ENCODE measurements at regions not wholly inside any gene's neighbourhood (a gene's known extent, or its start where the extent isn't known, plus 50 kb on each side); places are given as distances from the start of the nearest gene placed in this dataset.
A peak's percentile ranks its signal among the peaks of the same experiment; 100 is the strongest.

- Mint-ChIP-seq H3K4me1 (ENCODE audit: unreplicated experiment) (no peaks in the 10 kb centered on the region), H3K4me3 (ENCODE audit: unreplicated experiment) (no peak overlapping the region), H3K36me3 (ENCODE audit: low read depth, unreplicated experiment) (no peaks in the 10 kb centered on the region), H3K27me3 (ENCODE audit: unreplicated experiment) (no peaks in the 10 kb centered on the region), H3K27ac (ENCODE audit: unreplicated experiment) (no peak overlapping the region), H3K9me3 (ENCODE audit: unreplicated experiment) (no peaks in the 10 kb centered on the region)
- no peak for DNase-seq (ENCODE audit: low spot score)
- TF ChIP-seq CTCF (IDR thresholded peaks at IDR 0.05; ENCODE audit: unreplicated experiment): no peak
Measured at GRCh38 chr14:53670701-53671100, 285.9 kb downstream of the BMP4 start.

- DNase-seq (ENCODE audit: low spot score): no peak
- TF ChIP-seq CTCF (IDR thresholded peaks at IDR 0.05; ENCODE audit: unreplicated experiment): no peak
- no peak overlapping the region for H3K4me3 Mint-ChIP-seq (ENCODE audit: unreplicated experiment)
- no peaks in the 10 kb centered on the region for H3K9me3 Mint-ChIP-seq (ENCODE audit: unreplicated experiment)
- H3K27ac Mint-ChIP-seq (ENCODE audit: unreplicated experiment): no peak overlapping the region
- H3K36me3 Mint-ChIP-seq (ENCODE audit: low read depth, unreplicated experiment): no peaks in the 10 kb centered on the region
- peaks cover 4% of the 10 kb centered on the region for H3K4me1 Mint-ChIP-seq (ENCODE audit: unreplicated experiment)
- H3K27me3 Mint-ChIP-seq (ENCODE audit: unreplicated experiment): no peaks in the 10 kb centered on the region
Measured at GRCh38 chr14:53668897-53669296, 287.7 kb downstream of the BMP4 start.

- H3K36me3 Mint-ChIP-seq (ENCODE audit: low read depth, unreplicated experiment): no peaks in the 10 kb centered on the region
- H3K4me3 Mint-ChIP-seq (ENCODE audit: unreplicated experiment): no peak overlapping the region
- TF ChIP-seq CTCF (IDR thresholded peaks at IDR 0.05; ENCODE audit: unreplicated experiment): no peak
- H3K27ac Mint-ChIP-seq (ENCODE audit: unreplicated experiment): no peak overlapping the region
- no peaks in the 10 kb centered on the region for H3K9me3 Mint-ChIP-seq (ENCODE audit: unreplicated experiment)
- peaks cover 4% of the 10 kb centered on the region for H3K4me1 Mint-ChIP-seq (ENCODE audit: unreplicated experiment)
- DNase-seq (ENCODE audit: low spot score): peak; percentile 29
- H3K27me3 Mint-ChIP-seq (ENCODE audit: unreplicated experiment): no peaks in the 10 kb centered on the region
Measured at GRCh38 chr14:53663709-53664108, 292.9 kb downstream of the BMP4 start.

- no peaks in the 10 kb centered on the region for H3K9me3 Mint-ChIP-seq (ENCODE audit: unreplicated experiment)
- H3K36me3 Mint-ChIP-seq (ENCODE audit: low read depth, unreplicated experiment): no peaks in the 10 kb centered on the region
- H3K4me3 Mint-ChIP-seq (ENCODE audit: unreplicated experiment): no peak overlapping the region
- no peak for TF ChIP-seq CTCF (IDR thresholded peaks at IDR 0.05; ENCODE audit: unreplicated experiment)
- H3K27me3 Mint-ChIP-seq (ENCODE audit: unreplicated experiment): no peaks in the 10 kb centered on the region
- no peak for DNase-seq (ENCODE audit: low spot score)
- no peak overlapping the region for H3K27ac Mint-ChIP-seq (ENCODE audit: unreplicated experiment)
- H3K4me1 Mint-ChIP-seq (ENCODE audit: unreplicated experiment): no peaks in the 10 kb centered on the region
Measured at GRCh38 chr14:53655080-53655785, 301.4 kb downstream of the BMP4 start.

- H3K4me1 Mint-ChIP-seq (ENCODE audit: unreplicated experiment): peaks cover 2% of the 10 kb centered on the region
- no peaks in the 10 kb centered on the region for H3K9me3 Mint-ChIP-seq (ENCODE audit: unreplicated experiment)
- no peak overlapping the region for H3K27ac Mint-ChIP-seq (ENCODE audit: unreplicated experiment)
- no peaks in the 10 kb centered on the region for H3K36me3 Mint-ChIP-seq (ENCODE audit: low read depth, unreplicated experiment)
- H3K27me3 Mint-ChIP-seq (ENCODE audit: unreplicated experiment): no peaks in the 10 kb centered on the region
- TF ChIP-seq CTCF (IDR thresholded peaks at IDR 0.05; ENCODE audit: unreplicated experiment): no peak
- no peak for DNase-seq (ENCODE audit: low spot score)
- no peak overlapping the region for H3K4me3 Mint-ChIP-seq (ENCODE audit: unreplicated experiment)
Measured at GRCh38 chr14:53652068-53652467, 304.6 kb downstream of the BMP4 start.

All from endothelial cell (in vitro differentiated cells).